Progenitor cell of endocrine pancreas (in vitro differentiated cells): ENCODE measurements at regions not wholly inside any gene's neighbourhood (a gene's known extent, or its start where the extent isn't known, plus 50 kb on each side); places are given as distances from the start of the nearest gene placed in this dataset.

Source experiments
- DNase-seq: peaks from one replicate; pipeline ENCODE4 v3.0.0; 2021; ENCODE audit warnings: low spot score; ENCODE audit not compliant: unreplicated experiment
- H3K27ac Mint-ChIP-seq: 2 replicates; pipeline ENCODE4 v1.8.0; 2021; ENCODE audit warnings: mild to moderate bottlenecking, moderate library complexity, mixed read lengths
- H3K27me3 Mint-ChIP-seq: 2 replicates; pipeline ENCODE4 v1.8.0; 2021; ENCODE audit warnings: mixed read lengths
- H3K36me3 Mint-ChIP-seq: 2 replicates; pipeline ENCODE4 v1.8.0; 2022; ENCODE audit warnings: mixed read lengths; ENCODE audit not compliant: insufficient read depth
- H3K4me1 Mint-ChIP-seq: 2 replicates; pipeline ENCODE4 v1.8.0; 2021; ENCODE audit warnings: low read depth, mixed read lengths
- H3K4me3 Mint-ChIP-seq: 2 replicates; pipeline ENCODE4 v1.8.0; 2021; ENCODE audit warnings: low read depth, mild to moderate bottlenecking, moderate library complexity, mixed read lengths
- H3K9me3 Mint-ChIP-seq: 2 replicates; pipeline ENCODE4 v1.8.0; 2021; ENCODE audit warnings: low read depth, mixed read lengths
- TF ChIP-seq, protein P1 (sequence below): fragments of 200-600 bp; sonication (generic); IDR thresholded peaks from one replicate; pipeline ENCODE4 v1.5.0; 2021; ENCODE audit warnings: antibody characterized with exemption, mild to moderate bottlenecking; ENCODE audit not compliant: unreplicated experiment

DNA sequence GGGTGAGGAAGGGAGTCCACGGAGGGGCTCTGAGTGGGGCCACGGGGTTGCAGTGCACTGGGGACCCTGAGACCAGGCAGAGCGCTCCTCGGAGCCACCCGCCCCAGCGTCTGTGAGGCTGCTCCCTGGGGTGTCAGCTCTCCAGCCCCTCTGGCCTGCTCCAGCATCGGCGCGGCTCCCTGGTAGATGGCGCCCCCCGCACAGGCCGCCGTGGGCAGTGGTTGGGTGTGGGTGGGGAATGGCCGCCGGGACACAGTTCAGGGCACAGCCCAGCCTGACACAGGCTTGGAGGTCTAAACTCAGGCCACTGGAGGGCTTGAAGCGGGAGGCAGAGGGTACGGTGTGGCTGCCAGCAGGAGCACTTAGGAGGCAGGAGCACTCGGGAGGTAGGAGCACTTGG, 222.6 kb upstream of the PPP2R2D start:
- no peaks in the 10 kb centered on the region for H3K4me1 Mint-ChIP-seq
- no peak overlapping the region for H3K27ac Mint-ChIP-seq
- no peak overlapping the region for H3K4me3 Mint-ChIP-seq
- H3K27me3 Mint-ChIP-seq = peaks cover 25% of the 10 kb centered on the region
- DNase-seq = no peak
- TF ChIP-seq, protein P1, sequence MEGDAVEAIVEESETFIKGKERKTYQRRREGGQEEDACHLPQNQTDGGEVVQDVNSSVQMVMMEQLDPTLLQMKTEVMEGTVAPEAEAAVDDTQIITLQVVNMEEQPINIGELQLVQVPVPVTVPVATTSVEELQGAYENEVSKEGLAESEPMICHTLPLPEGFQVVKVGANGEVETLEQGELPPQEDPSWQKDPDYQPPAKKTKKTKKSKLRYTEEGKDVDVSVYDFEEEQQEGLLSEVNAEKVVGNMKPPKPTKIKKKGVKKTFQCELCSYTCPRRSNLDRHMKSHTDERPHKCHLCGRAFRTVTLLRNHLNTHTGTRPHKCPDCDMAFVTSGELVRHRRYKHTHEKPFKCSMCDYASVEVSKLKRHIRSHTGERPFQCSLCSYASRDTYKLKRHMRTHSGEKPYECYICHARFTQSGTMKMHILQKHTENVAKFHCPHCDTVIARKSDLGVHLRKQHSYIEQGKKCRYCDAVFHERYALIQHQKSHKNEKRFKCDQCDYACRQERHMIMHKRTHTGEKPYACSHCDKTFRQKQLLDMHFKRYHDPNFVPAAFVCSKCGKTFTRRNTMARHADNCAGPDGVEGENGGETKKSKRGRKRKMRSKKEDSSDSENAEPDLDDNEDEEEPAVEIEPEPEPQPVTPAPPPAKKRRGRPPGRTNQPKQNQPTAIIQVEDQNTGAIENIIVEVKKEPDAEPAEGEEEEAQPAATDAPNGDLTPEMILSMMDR = no peak
- no peaks in the 10 kb centered on the region for H3K9me3 Mint-ChIP-seq
- H3K36me3 Mint-ChIP-seq = no peaks in the 10 kb centered on the region

- no peak overlapping the region for H3K4me3 Mint-ChIP-seq
- H3K27ac Mint-ChIP-seq = no peak overlapping the region
- no peaks in the 10 kb centered on the region for H3K36me3 Mint-ChIP-seq
- no peak for DNase-seq
- no peaks in the 10 kb centered on the region for H3K9me3 Mint-ChIP-seq
- TF ChIP-seq, protein P1 = no peak
- no peaks in the 10 kb centered on the region for H3K4me1 Mint-ChIP-seq
- peaks cover 25% of the 10 kb centered on the region for H3K27me3 Mint-ChIP-seq
These were observed 222.2 kb upstream of the PPP2R2D start for GRCh38 chr10:131678613-131679012.

GRCh38 chr10:131679926-131680325, 220.9 kb upstream of the PPP2R2D start:
- Mint-ChIP-seq H3K4me3 (no peak overlapping the region), H3K9me3 (no peaks in the 10 kb centered on the region), H3K36me3 (no peaks in the 10 kb centered on the region), H3K27ac (no peak overlapping the region), H3K4me1 (no peaks in the 10 kb centered on the region), H3K27me3 (peaks cover 25% of the 10 kb centered on the region)
- TF ChIP-seq, protein P1 = no peak
- no peak for DNase-seq

DNA sequence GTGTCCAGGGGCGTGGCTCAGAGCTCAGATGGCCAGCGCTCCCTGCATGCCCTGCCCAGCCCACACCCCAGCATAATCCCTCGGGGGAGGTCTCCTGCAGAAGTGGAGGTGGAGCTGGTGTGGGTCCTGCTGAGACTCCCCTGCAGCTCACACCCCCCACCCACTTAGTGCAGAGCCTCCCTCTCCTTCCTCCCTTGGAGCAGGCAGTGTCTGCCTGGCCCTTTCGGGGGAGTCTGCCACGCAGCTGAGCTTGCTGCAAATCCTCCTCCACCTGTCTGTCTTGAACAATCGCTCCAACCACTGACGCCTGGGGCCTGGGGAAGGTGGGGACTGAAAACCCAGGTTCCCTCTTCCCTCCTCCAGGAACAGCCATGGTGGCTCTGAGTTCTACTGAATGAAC, 219.7 kb upstream of the PPP2R2D start:
- no peak overlapping the region for H3K4me3 Mint-ChIP-seq
- TF ChIP-seq, protein P1 = no peak
- no peaks in the 10 kb centered on the region for H3K36me3 Mint-ChIP-seq
- H3K27me3 Mint-ChIP-seq = peaks cover 18% of the 10 kb centered on the region
- H3K4me1 Mint-ChIP-seq = no peaks in the 10 kb centered on the region
- no peak overlapping the region for H3K27ac Mint-ChIP-seq
- DNase-seq = no peak
- H3K9me3 Mint-ChIP-seq = no peaks in the 10 kb centered on the region

DNA sequence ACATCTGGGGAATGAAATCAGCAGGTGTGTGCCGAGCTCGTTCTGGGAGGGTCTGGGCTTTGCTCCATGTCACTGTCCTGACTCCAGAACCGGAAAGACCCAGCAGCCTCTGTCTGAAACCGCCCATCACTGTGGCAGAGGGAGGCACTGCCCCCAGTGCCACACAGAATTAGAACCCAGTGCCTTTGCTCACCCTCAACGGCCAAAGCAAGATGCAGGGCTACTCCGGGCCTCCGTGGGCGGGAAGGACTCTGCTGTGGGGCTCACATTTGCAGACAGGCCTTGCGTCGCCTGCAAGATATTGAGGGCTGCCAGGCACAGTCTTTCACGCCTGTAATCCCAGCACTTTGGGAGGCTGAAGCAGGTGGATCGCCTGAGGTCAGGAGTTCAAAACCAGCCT, 219.2 kb upstream of the PPP2R2D start:
- H3K4me1 Mint-ChIP-seq = no peaks in the 10 kb centered on the region

More for the DNA sequence above, 219.2 kb upstream of the PPP2R2D start:
- Mint-ChIP-seq H3K4me3 (no peak overlapping the region), H3K27ac (no peak overlapping the region), H3K27me3 (peaks cover 15% of the 10 kb centered on the region), H3K36me3 (no peaks in the 10 kb centered on the region), H3K9me3 (no peaks in the 10 kb centered on the region)
- TF ChIP-seq, protein P1 = no peak
- DNase-seq = no peak
